ENCODE measurements at regions not wholly inside any gene's neighbourhood (a gene's known extent, or its start where the extent isn't known, plus 50 kb on each side); places are given as distances from the start of the nearest gene placed in this dataset.

- TF ChIP-seq CTCF (conservative IDR thresholded peaks at IDR 0.05; ENCODE audit: low read depth, low read length) (no peak), MXI1 (IDR thresholded peaks at IDR 0.05; ENCODE audit: borderline replicate concordance, low read depth, low read length) (no peak), BHLHE40 (IDR thresholded peaks at IDR 0.05; ENCODE audit: low read depth, low read length) (no peak), MAZ (IDR thresholded peaks at IDR 0.05; ENCODE audit: borderline replicate concordance, low read depth, low read length) (no peak), POLR2A (IDR thresholded peaks at IDR 0.05; ENCODE audit: low read depth, low read length) (no peak), FOS (IDR thresholded peaks at IDR 0.05; ENCODE audit: low read depth, low read length) (no peak), CEBPB (IDR thresholded peaks at IDR 0.05; ENCODE audit: low read depth, low read length) (no peak), USF2 (IDR thresholded peaks at IDR 0.05; ENCODE audit: low read depth, low read length) (no peak)
Measured at GRCh38 chr3:168307893-168308292, 212.2 kb upstream of the GOLIM4 start.
